ENCODE measurements at regions not wholly inside any gene's neighbourhood (a gene's known extent, or its start where the extent isn't known, plus 50 kb on each side); places are given as distances from the start of the nearest gene placed in this dataset.

GRCh38 chr2:105576440-105577241 lies 168.1 kb upstream of the NCK2 start:
- H3K4me3 ChIP-seq (ENCODE audit: control extremely low read depth in 1 of 5, extremely low read depth in 1 of 5, insufficient read depth in 1 of 5, low read depth in 2 of 5, low read length in 4 of 5), result no peak overlapping the region
- H3K9ac ChIP-seq (ENCODE audit: low read length), result no peak overlapping the region
- DNase-seq, result peak; percentile 53
- TF ChIP-seq CTCF (IDR thresholded peaks at IDR 0.05) (peak; percentile 72), EZH2 (IDR thresholded peaks at IDR 0.05; ENCODE audit: borderline replicate concordance, insufficient read depth, low read depth, low read length, poor library complexity, severe bottlenecking) (no peak)
- peaks cover 0 to 9% (median 0%) of the 10 kb centered on the region in 4 experiments for H3K27me3 ChIP-seq (replicated peaks in 1 of 4; ENCODE audit: control extremely low read depth in 1 of 4, control insufficient read depth in 3 of 4, insufficient read depth in 4 of 4, low read length in 3 of 4)
- peak overlapping the region; percentile 50 for H2AFZ ChIP-seq (ENCODE audit: insufficient read depth, low read depth, low read length, poor library complexity, severe bottlenecking)
- no peak for ATAC-seq (ENCODE audit: low read depth)
- Mint-ChIP-seq H3K27me3 (peaks cover 24% of the 10 kb centered on the region), H3K4me1 (peaks cover 5% of the 10 kb centered on the region), H3K9me3 (ENCODE audit: insufficient read depth) (no peaks in the 10 kb centered on the region), H3K27ac (peak overlapping the region; percentile 42), H3K4me3 (no peak overlapping the region)
- ChIA-PET POLR2A (no interaction called here), CTCF (interaction anchor here (0.7 to 2.3 kb wide), 23 partner anchors 10 to 1233 kb away, joined by 3 to 15 read pairs (median 4); no protein-coding TSS in a partner anchor)
- H3K4me1 ChIP-seq (ENCODE audit: control insufficient read depth in 2 of 2, insufficient read depth in 2 of 2, low read length in 2 of 2), result peaks cover 0 to 2% of the 10 kb centered on the region in 2 donors
- H4K20me1 ChIP-seq (ENCODE audit: control insufficient read depth, insufficient read depth, low read length, poor library complexity, severe bottlenecking), result no peaks in the 10 kb centered on the region
- no peaks in the 10 kb centered on the region for H3K9me3 ChIP-seq (ENCODE audit: control extremely low read depth in 1 of 3, control insufficient read depth in 2 of 3, insufficient read depth in 1 of 3, low read length in 2 of 3)
- WGBS (ENCODE audit: insufficient coverage), result 72% methylated on average over 11 of the region's 12 CpGs
- H3K79me2 ChIP-seq (ENCODE audit: control insufficient read depth, insufficient read depth, low read length), result no peaks in the 10 kb centered on the region
- intact Hi-C loops (cut with micrococcal nuclease), result loop anchor here (2.0 to 5.0 kb wide), 3 partner anchors 211 to 521 kb away; no protein-coding TSS in a partner anchor
- H3K36me3 ChIP-seq (replicated peaks in 1 of 2; ENCODE audit: control extremely low read depth in 1 of 2, control insufficient read depth in 1 of 2, extremely low read depth in 1 of 2, insufficient read depth in 2 of 2, low read length in 1 of 2), result no peaks in the 10 kb centered on the region
- H3K4me2 ChIP-seq (replicated peaks; ENCODE audit: low read depth, low read length, poor library complexity, severe bottlenecking), result no peak overlapping the region
- no peak overlapping the region for H3K27ac ChIP-seq (ENCODE audit: low read length in 2 of 2)

DNA sequence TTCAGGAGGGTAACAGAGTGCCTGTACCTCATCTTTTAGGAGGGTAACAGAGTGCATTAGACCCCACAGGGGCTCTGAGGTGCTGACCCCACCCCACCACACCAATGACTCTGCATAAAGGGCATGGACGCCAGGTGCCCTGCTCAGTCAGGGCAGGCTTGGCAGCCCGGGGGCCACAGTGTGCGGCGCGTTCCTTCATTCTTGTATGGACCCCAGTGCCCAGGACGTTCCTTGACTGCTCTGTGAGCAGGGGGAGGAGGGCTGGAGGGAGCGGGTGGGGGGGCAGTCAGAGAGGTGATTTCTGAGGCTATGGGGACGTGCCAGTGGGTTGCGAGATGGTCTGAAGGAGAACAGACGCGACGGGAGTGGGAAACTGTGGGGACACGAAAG lies 168.7 kb upstream of the NCK2 start:
- 58% methylated on average over 11 of the region's 13 CpGs for WGBS (ENCODE audit: insufficient coverage)
- TF ChIP-seq EZH2 (IDR thresholded peaks at IDR 0.05; ENCODE audit: borderline replicate concordance, insufficient read depth, low read depth, low read length, poor library complexity, severe bottlenecking), result no peak
- no peak for TF ChIP-seq CTCF (IDR thresholded peaks at IDR 0.05)
- Histone ChIP-seq H3K36me3 (replicated peaks in 1 of 2; ENCODE audit: control extremely low read depth in 1 of 2, control insufficient read depth in 1 of 2, extremely low read depth in 1 of 2, insufficient read depth in 2 of 2, low read length in 1 of 2) (no peaks in the 10 kb centered on the region), H3K9ac (ENCODE audit: low read length) (no peak overlapping the region), H3K9me3 (ENCODE audit: control extremely low read depth in 1 of 3, control insufficient read depth in 2 of 3, insufficient read depth in 1 of 3, low read length in 2 of 3) (no peaks in the 10 kb centered on the region), H3K4me2 (replicated peaks; ENCODE audit: low read depth, low read length, poor library complexity, severe bottlenecking) (no peak overlapping the region), H3K27me3 (replicated peaks in 1 of 4; ENCODE audit: control extremely low read depth in 1 of 4, control insufficient read depth in 3 of 4, insufficient read depth in 4 of 4, low read length in 3 of 4) (peaks cover 0 to 9% (median 0%) of the 10 kb centered on the region in 4 experiments), H3K27ac (ENCODE audit: low read length in 2 of 2) (no peak overlapping the region), H3K4me3 (ENCODE audit: control extremely low read depth in 1 of 5, extremely low read depth in 1 of 5, insufficient read depth in 1 of 5, low read depth in 2 of 5, low read length in 4 of 5) (no peak overlapping the region), H4K20me1 (ENCODE audit: control insufficient read depth, insufficient read depth, low read length, poor library complexity, severe bottlenecking) (no peaks in the 10 kb centered on the region), H3K79me2 (ENCODE audit: control insufficient read depth, insufficient read depth, low read length) (no peaks in the 10 kb centered on the region), H3K4me1 (ENCODE audit: control insufficient read depth in 2 of 2, insufficient read depth in 2 of 2, low read length in 2 of 2) (peaks cover 0 to 4% of the 10 kb centered on the region in 2 donors), H2AFZ (ENCODE audit: insufficient read depth, low read depth, low read length, poor library complexity, severe bottlenecking) (no peak overlapping the region)
- Mint-ChIP-seq H3K4me3 (no peak overlapping the region), H3K27me3 (peaks cover 28% of the 10 kb centered on the region), H3K27ac (peak overlapping the region; percentile 42), H3K9me3 (ENCODE audit: insufficient read depth) (no peaks in the 10 kb centered on the region), H3K4me1 (peaks cover 5% of the 10 kb centered on the region)
- CTCF ChIA-PET, result interaction anchor here (0.7 to 2.3 kb wide), 17 partner anchors 9 to 947 kb away, joined by 3 to 15 read pairs (median 4); no protein-coding TSS in a partner anchor
- intact Hi-C loops (cut with micrococcal nuclease), result loop anchor here (2.0 to 5.0 kb wide), 3 partner anchors 211 to 521 kb away; no protein-coding TSS in a partner anchor
- POLR2A ChIA-PET, result no interaction called here
- ATAC-seq (ENCODE audit: low read depth) (no peak), DNase-seq (no peak)
